ENCODE measurements at regions not wholly inside any gene's neighbourhood (a gene's known extent, or its start where the extent isn't known, plus 50 kb on each side); places are given as distances from the start of the nearest gene placed in this dataset.
"Not testable (repeated sequence)": the region's sequence is repeated elsewhere in the genome, so short reads cannot be mapped to it uniquely, and the experiment has no call there.

- H3K9ac ChIP-seq (ENCODE audit: control insufficient read depth, extremely low read depth, insufficient read depth, low read length) = no peak overlapping the region
- H3K36me3 ChIP-seq (ENCODE audit: control insufficient read depth in 2 of 2, extremely low read depth in 1 of 2, insufficient read depth in 2 of 2, low read length in 2 of 2) = no peaks in the 10 kb centered on the region
- H3K9me1 ChIP-seq (ENCODE audit: control insufficient read depth, extremely low read depth, insufficient read depth, low read length) = no peaks in the 10 kb centered on the region
- H4K20me1 ChIP-seq (ENCODE audit: control insufficient read depth, extremely low read depth, insufficient read depth, low read length) = no peaks in the 10 kb centered on the region
- H3K4me2 ChIP-seq (ENCODE audit: control insufficient read depth, extremely low read depth, insufficient read depth, low read depth, low read length) = no peak overlapping the region
- FAIRE-seq = no peak
- TF ChIP-seq CTCF (optimal IDR thresholded peaks at IDR 0.05 in 1 of 3, IDR thresholded peaks at IDR 0.05 in 1 of 3, conservative IDR thresholded peaks at IDR 0.05 in 1 of 3; ENCODE audit: extremely low read depth in 1 of 3, insufficient read depth in 2 of 3, low read length in 3 of 3) = no peak
- no peak for TF ChIP-seq EZH2 (IDR thresholded peaks at IDR 0.05; ENCODE audit: low read length)
- no peaks in the 10 kb centered on the region for H3K9me3 ChIP-seq (ENCODE audit: control insufficient read depth, low read depth, low read length)
- no peaks in the 10 kb centered on the region for H3K27me3 ChIP-seq (ENCODE audit: control insufficient read depth, extremely low read depth, insufficient read depth, low read length)
- no peak overlapping the region for H3K27ac ChIP-seq (ENCODE audit: control insufficient read depth, insufficient read depth, low read length)
- dilution Hi-C loops (cut with MboI; ENCODE audit: extremely low pct_ligation_motif_present, low sequenced_read_pairs) = no loop called here
- H3K4me1 ChIP-seq (ENCODE audit: control insufficient read depth, extremely low read depth, insufficient read depth, low read length) = no peaks in the 10 kb centered on the region
- no peak for DNase-seq (ENCODE audit: low read depth, low spot score)
- H2AFZ ChIP-seq (ENCODE audit: control insufficient read depth, low read length) = no peak overlapping the region
- no peak overlapping the region for H3K4me3 ChIP-seq (ENCODE audit: control insufficient read depth in 2 of 3, extremely low read depth in 1 of 3, insufficient read depth in 2 of 3, low read depth in 1 of 3, low read length in 3 of 3)
- H3K79me2 ChIP-seq (ENCODE audit: control insufficient read depth, insufficient read depth, low read length) = no peaks in the 10 kb centered on the region
Observed at GRCh38 chr4:167854881-167855280, 237.5 kb upstream of the ANXA10 start.

GRCh38 chr4:167858127-167858526 is 234.2 kb upstream of the ANXA10 start:
- not testable (repeated sequence) for H4K20me1 ChIP-seq (ENCODE audit: control insufficient read depth, extremely low read depth, insufficient read depth, low read length)

GRCh38 chr4:167867191-167867590 is 225.1 kb upstream of the ANXA10 start:
- no peak overlapping the region for H2AFZ ChIP-seq (ENCODE audit: control insufficient read depth, low read length)
- dilution Hi-C loops (cut with MboI; ENCODE audit: extremely low pct_ligation_motif_present, low sequenced_read_pairs) = no loop called here
- H3K9ac ChIP-seq (ENCODE audit: control insufficient read depth, extremely low read depth, insufficient read depth, low read length) = no peak overlapping the region
- no peak for DNase-seq (ENCODE audit: low read depth, low spot score)
- no peak overlapping the region for H3K4me2 ChIP-seq (ENCODE audit: control insufficient read depth, extremely low read depth, insufficient read depth, low read depth, low read length)
- H3K36me3 ChIP-seq (ENCODE audit: control insufficient read depth in 2 of 2, extremely low read depth in 1 of 2, insufficient read depth in 2 of 2, low read length in 2 of 2) = no peaks in the 10 kb centered on the region
- no peak for FAIRE-seq
- no peak overlapping the region for H3K27ac ChIP-seq (ENCODE audit: control insufficient read depth, insufficient read depth, low read length)
- peaks cover 2% of the 10 kb centered on the region for H3K4me1 ChIP-seq (ENCODE audit: control insufficient read depth, extremely low read depth, insufficient read depth, low read length)
- no peaks in the 10 kb centered on the region for H3K79me2 ChIP-seq (ENCODE audit: control insufficient read depth, insufficient read depth, low read length)
- no peak for TF ChIP-seq EZH2 (IDR thresholded peaks at IDR 0.05; ENCODE audit: low read length)
- no peak for TF ChIP-seq CTCF (optimal IDR thresholded peaks at IDR 0.05 in 1 of 3, IDR thresholded peaks at IDR 0.05 in 1 of 3, conservative IDR thresholded peaks at IDR 0.05 in 1 of 3; ENCODE audit: extremely low read depth in 1 of 3, insufficient read depth in 2 of 3, low read length in 3 of 3)
- H3K27me3 ChIP-seq (ENCODE audit: control insufficient read depth, extremely low read depth, insufficient read depth, low read length) = no peaks in the 10 kb centered on the region
- H3K9me3 ChIP-seq (ENCODE audit: control insufficient read depth, low read depth, low read length) = no peaks in the 10 kb centered on the region
- H4K20me1 ChIP-seq (ENCODE audit: control insufficient read depth, extremely low read depth, insufficient read depth, low read length) = no peaks in the 10 kb centered on the region
- H3K4me3 ChIP-seq (ENCODE audit: control insufficient read depth in 2 of 3, extremely low read depth in 1 of 3, insufficient read depth in 2 of 3, low read depth in 1 of 3, low read length in 3 of 3) = no peak overlapping the region
- H3K9me1 ChIP-seq (ENCODE audit: control insufficient read depth, extremely low read depth, insufficient read depth, low read length) = no peaks in the 10 kb centered on the region

More at GRCh38 chr4:167858127-167858526, 234.2 kb upstream of the ANXA10 start:
- H3K4me2 ChIP-seq (ENCODE audit: control insufficient read depth, extremely low read depth, insufficient read depth, low read depth, low read length); H3K9me1 ChIP-seq (ENCODE audit: control insufficient read depth, extremely low read depth, insufficient read depth, low read length); H3K79me2 ChIP-seq (ENCODE audit: control insufficient read depth, insufficient read depth, low read length); H3K36me3 ChIP-seq (ENCODE audit: control insufficient read depth in 2 of 2, extremely low read depth in 1 of 2, insufficient read depth in 2 of 2, low read length in 2 of 2); H3K27me3 ChIP-seq (ENCODE audit: control insufficient read depth, extremely low read depth, insufficient read depth, low read length); H3K9ac ChIP-seq (ENCODE audit: control insufficient read depth, extremely low read depth, insufficient read depth, low read length); dilution Hi-C loops (cut with MboI; ENCODE audit: extremely low pct_ligation_motif_present, low sequenced_read_pairs); H3K9me3 ChIP-seq (ENCODE audit: control insufficient read depth, low read depth, low read length); H3K4me1 ChIP-seq (ENCODE audit: control insufficient read depth, extremely low read depth, insufficient read depth, low read length); H3K4me3 ChIP-seq (ENCODE audit: control insufficient read depth in 2 of 3, extremely low read depth in 1 of 3, insufficient read depth in 2 of 3, low read depth in 1 of 3, low read length in 3 of 3); H2AFZ ChIP-seq (ENCODE audit: control insufficient read depth, low read length); FAIRE-seq; DNase-seq (ENCODE audit: low read depth, low spot score); H3K27ac ChIP-seq (ENCODE audit: control insufficient read depth, insufficient read depth, low read length): not testable (repeated sequence)

All from keratinocyte (primary cell).